SK-N-SH treated with all-trans-retinoic acid at 6 μM for 48 hours (cell line): ENCODE measurements at regions not wholly inside any gene's neighbourhood (a gene's known extent, or its start where the extent isn't known, plus 50 kb on each side); places are given as distances from the start of the nearest gene placed in this dataset.

ENCODE experiments used
- ATAC-seq: fragments of 200-7000 bp; cut with Tn5 transposase; 3 replicates; pipeline ENCODE4 v1.9.1; 2020; ENCODE audit warnings: mild to moderate bottlenecking, moderate library complexity
- ARNTL ChIP-seq: fragments of 450-650 bp; formaldehyde crosslinking; IDR thresholded peaks from 2 replicates; pipeline ENCODE4 v1.5.0; 2020; ENCODE audit warnings: low read depth, mild to moderate bottlenecking, moderate library complexity, borderline replicate concordance
- BACH2 ChIP-seq: fragments of 250-450 bp; sonication (Bioruptor Pico); IDR thresholded peaks from 2 replicates; pipeline ENCODE4 v1.9.0; 2021; ENCODE audit warnings: mild to moderate bottlenecking, borderline replicate concordance
- GLIS3 ChIP-seq: fragments of 250-450 bp; sonication (Bioruptor Pico); IDR thresholded peaks from 2 replicates; pipeline ENCODE4 v1.5.0; 2020; ENCODE audit warnings: mild to moderate bottlenecking, moderate library complexity
- OSR1 ChIP-seq: fragments of 250-450 bp; sonication (Bioruptor Pico); IDR thresholded peaks from 2 replicates; pipeline ENCODE4 v1.8.0; 2022; ENCODE audit warnings: moderate library complexity, mild to moderate bottlenecking, inconsistent platforms
- PPARA ChIP-seq: fragments of 250-450 bp; sonication (Bioruptor Pico); IDR thresholded peaks from 2 replicates; pipeline ENCODE4 v1.5.0; 2020; ENCODE audit warnings: mild to moderate bottlenecking, borderline replicate concordance
- RARB ChIP-seq: fragments of 250-450 bp; sonication (Bioruptor Pico); IDR thresholded peaks from 2 replicates; pipeline ENCODE4 v1.8.0; 2021; ENCODE audit warnings: mild to moderate bottlenecking, moderate library complexity
- SNAI2 ChIP-seq: fragments of 250-450 bp; sonication (Bioruptor Pico); IDR thresholded peaks from 2 replicates; pipeline ENCODE4 v1.5.0; 2020; ENCODE audit warnings: mild to moderate bottlenecking, moderate library complexity
- TCF4 ChIP-seq: fragments of 250-450 bp; sonication (Bioruptor Pico); IDR thresholded peaks from 2 replicates; pipeline ENCODE4 v1.8.0; 2021; ENCODE audit warnings: mild to moderate bottlenecking, moderate library complexity, borderline replicate concordance
- TOX ChIP-seq: fragments of 250-450 bp; sonication (Bioruptor Pico); IDR thresholded peaks from 2 replicates; pipeline ENCODE4 v1.8.0; 2021; ENCODE audit warnings: mild to moderate bottlenecking, moderate library complexity, borderline replicate concordance
- ZFP30 ChIP-seq: fragments of 450-650 bp; formaldehyde crosslinking; IDR thresholded peaks from 2 replicates; pipeline ENCODE4 v1.5.0; 2022; ENCODE audit warnings: mild to moderate bottlenecking, moderate library complexity
- ZNF565 ChIP-seq: fragments of 450-650 bp; formaldehyde crosslinking; conservative IDR thresholded peaks from 2 replicates; pipeline ENCODE4 v1.5.0; 2020; ENCODE audit warnings: low read depth, mild to moderate bottlenecking, moderate library complexity
- ZNF70 ChIP-seq: fragments of 450-650 bp; formaldehyde crosslinking; IDR thresholded peaks from 2 replicates; pipeline ENCODE4 v1.5.0; 2020; ENCODE audit warnings: mild to moderate bottlenecking, moderate library complexity
- TF ChIP-seq, protein P1 (sequence below): fragments of 250-450 bp; sonication (Bioruptor Pico); IDR thresholded peaks from 2 replicates; pipeline ENCODE4 v1.5.1; 2021; ENCODE audit warnings: mild to moderate bottlenecking, moderate library complexity
- TF ChIP-seq, protein P2 (sequence below): fragments of 250-450 bp; sonication (Bioruptor Pico); IDR thresholded peaks from 2 replicates; pipeline ENCODE4 v1.8.0; 2021; ENCODE audit warnings: low read depth, mild to moderate bottlenecking, moderate library complexity, borderline replicate concordance
- TF ChIP-seq, protein P3 (sequence below): fragments of 250-450 bp; sonication (Bioruptor Pico); IDR thresholded peaks from 2 replicates; pipeline ENCODE4 v1.5.0; 2020; ENCODE audit warnings: mild to moderate bottlenecking, moderate library complexity
- TF ChIP-seq, protein P4 (sequence below): fragments of 250-450 bp; sonication (Bioruptor Pico); IDR thresholded peaks from 2 replicates; pipeline ENCODE4 v1.5.1; 2020; ENCODE audit warnings: low read depth, mild to moderate bottlenecking, moderate library complexity

DNA sequence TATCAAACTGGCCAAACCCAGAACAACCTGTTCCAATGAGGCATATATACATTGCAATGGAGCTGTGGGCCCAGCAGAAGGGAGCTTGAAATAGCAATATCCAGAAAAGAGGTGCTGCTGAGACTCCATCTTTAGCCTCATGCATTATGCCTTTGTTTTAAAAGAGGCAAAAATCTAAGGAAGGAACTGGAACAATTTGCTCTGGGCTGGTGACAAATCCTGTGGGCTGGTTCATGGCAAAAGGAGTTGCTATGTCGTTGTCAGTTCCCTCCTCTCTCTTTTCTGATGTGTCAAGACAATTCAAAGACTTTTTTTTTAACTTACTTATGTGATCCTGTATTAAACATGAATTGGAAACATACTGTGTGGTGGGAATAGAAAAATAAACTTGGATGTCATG, 124.2 kb upstream of the FSHR start:
- ATAC-seq = no peak
- TF ChIP-seq, protein P1, sequence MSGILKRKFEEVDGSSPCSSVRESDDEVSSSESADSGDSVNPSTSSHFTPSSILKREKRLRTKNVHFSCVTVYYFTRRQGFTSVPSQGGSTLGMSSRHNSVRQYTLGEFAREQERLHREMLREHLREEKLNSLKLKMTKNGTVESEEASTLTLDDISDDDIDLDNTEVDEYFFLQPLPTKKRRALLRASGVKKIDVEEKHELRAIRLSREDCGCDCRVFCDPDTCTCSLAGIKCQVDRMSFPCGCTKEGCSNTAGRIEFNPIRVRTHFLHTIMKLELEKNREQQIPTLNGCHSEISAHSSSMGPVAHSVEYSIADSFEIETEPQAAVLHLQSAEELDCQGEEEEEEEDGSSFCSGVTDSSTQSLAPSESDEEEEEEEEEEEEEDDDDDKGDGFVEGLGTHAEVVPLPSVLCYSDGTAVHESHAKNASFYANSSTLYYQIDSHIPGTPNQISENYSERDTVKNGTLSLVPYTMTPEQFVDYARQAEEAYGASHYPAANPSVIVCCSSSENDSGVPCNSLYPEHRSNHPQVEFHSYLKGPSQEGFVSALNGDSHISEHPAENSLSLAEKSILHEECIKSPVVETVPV (CRISPR knock-in tag) = no peak
- TF ChIP-seq GLIS3 (CRISPR knock-in tag) (no peak), ZNF70 (CRISPR knock-in tag) (no peak), TCF4 (CRISPR knock-in tag) (no peak)

DNA sequence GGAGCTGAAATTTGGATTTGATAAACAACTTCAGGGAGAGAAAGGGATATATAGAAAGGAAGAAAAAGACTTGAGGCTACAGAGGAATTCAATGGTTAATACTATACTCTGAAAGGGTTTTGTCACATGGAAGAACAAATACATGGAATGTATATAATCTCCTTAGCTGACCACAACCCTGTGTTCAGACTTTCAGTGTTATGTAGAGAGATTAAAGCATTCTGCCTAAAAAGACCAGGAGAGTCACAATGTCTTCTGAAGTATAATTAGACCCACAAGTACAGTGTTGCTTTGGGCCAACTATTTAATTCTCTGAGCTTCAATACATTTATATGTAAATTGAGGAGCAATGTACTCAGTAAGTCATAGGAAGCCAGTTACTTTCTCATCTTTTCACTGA, 123.8 kb upstream of the FSHR start:
- ATAC-seq = no peak
- TF ChIP-seq, protein P2, sequence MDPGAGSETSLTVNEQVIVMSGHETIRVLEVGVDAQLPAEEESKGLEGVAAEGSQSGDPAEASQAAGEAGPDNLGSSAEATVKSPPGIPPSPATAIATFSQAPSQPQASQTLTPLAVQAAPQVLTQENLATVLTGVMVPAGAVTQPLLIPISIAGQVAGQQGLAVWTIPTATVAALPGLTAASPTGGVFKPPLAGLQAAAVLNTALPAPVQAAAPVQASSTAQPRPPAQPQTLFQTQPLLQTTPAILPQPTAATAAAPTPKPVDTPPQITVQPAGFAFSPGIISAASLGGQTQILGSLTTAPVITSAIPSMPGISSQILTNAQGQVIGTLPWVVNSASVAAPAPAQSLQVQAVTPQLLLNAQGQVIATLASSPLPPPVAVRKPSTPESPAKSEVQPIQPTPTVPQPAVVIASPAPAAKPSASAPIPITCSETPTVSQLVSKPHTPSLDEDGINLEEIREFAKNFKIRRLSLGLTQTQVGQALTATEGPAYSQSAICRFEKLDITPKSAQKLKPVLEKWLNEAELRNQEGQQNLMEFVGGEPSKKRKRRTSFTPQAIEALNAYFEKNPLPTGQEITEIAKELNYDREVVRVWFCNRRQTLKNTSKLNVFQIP = no peak
- no peak for TF ChIP-seq ZNF565 (CRISPR knock-in tag)
- no peak for TF ChIP-seq OSR1 (CRISPR knock-in tag)
- TF ChIP-seq PPARA (CRISPR knock-in tag) = no peak

DNA sequence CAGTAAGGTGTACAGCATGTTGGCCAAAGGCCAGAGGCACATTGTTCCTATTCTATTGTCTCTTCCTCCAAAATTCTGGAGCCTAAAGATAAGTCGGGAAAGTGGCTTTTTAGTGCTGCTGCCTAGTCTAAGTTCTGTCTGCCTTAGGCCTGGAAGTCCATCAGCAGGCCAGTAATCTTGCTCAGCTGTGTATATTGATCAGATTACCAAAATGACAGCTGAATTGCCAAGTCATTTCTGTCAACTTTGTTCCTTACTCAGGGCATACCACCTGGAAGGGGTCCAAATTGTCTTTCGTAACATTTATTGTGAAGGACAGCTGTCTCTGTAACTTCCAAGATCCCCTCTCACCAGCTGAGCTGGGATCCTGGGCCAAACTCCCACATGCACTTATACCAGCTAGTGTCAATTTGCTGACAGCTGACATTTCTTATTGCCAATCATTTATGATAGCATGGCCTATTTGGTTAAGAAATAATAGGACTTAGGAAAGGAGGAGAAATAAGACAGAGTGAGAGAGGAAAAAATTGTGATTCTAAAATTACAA, 116.8 kb upstream of the FSHR start:
- no peak for ATAC-seq
- TF ChIP-seq ARNTL (CRISPR knock-in tag) (no peak), TOX (CRISPR knock-in tag) (no peak)
- TF ChIP-seq, protein P3, sequence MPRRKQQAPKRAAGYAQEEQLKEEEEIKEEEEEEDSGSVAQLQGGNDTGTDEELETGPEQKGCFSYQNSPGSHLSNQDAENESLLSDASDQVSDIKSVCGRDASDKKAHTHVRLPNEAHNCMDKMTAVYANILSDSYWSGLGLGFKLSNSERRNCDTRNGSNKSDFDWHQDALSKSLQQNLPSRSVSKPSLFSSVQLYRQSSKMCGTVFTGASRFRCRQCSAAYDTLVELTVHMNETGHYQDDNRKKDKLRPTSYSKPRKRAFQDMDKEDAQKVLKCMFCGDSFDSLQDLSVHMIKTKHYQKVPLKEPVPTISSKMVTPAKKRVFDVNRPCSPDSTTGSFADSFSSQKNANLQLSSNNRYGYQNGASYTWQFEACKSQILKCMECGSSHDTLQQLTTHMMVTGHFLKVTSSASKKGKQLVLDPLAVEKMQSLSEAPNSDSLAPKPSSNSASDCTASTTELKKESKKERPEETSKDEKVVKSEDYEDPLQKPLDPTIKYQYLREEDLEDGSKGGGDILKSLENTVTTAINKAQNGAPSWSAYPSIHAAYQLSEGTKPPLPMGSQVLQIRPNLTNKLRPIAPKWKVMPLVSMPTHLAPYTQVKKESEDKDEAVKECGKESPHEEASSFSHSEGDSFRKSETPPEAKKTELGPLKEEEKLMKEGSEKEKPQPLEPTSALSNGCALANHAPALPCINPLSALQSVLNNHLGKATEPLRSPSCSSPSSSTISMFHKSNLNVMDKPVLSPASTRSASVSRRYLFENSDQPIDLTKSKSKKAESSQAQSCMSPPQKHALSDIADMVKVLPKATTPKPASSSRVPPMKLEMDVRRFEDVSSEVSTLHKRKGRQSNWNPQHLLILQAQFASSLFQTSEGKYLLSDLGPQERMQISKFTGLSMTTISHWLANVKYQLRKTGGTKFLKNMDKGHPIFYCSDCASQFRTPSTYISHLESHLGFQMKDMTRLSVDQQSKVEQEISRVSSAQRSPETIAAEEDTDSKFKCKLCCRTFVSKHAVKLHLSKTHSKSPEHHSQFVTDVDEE (CRISPR knock-in tag) = no peak
- TF ChIP-seq, protein P4, sequence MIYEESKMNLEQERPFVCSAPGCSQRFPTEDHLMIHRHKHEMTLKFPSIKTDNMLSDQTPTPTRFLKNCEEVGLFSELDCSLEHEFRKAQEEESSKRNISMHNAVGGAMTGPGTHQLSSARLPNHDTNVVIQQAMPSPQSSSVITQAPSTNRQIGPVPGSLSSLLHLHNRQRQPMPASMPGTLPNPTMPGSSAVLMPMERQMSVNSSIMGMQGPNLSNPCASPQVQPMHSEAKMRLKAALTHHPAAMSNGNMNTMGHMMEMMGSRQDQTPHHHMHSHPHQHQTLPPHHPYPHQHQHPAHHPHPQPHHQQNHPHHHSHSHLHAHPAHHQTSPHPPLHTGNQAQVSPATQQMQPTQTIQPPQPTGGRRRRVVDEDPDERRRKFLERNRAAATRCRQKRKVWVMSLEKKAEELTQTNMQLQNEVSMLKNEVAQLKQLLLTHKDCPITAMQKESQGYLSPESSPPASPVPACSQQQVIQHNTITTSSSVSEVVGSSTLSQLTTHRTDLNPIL (CRISPR knock-in tag) = no peak

DNA sequence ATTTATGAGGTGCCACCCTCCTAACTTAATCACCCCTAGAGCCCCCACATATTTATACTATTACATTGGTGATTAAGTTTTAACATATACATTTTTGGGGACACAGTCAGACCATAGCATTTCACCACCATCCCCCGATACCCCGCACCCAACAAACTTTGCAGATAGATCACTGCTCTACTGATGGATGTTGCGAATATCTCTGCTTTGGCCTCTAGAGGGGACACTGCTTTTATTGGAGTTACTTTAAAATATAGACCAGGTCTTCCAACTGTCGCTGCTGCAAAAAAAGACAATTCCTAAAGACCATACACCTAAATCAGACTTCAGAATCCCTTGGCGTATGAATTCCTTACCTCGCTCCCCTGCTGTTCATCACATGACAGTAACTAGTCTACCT, 115.8 kb upstream of the FSHR start:
- no peak for ATAC-seq
- TF ChIP-seq, protein P4 (CRISPR knock-in tag) = no peak

DNA sequence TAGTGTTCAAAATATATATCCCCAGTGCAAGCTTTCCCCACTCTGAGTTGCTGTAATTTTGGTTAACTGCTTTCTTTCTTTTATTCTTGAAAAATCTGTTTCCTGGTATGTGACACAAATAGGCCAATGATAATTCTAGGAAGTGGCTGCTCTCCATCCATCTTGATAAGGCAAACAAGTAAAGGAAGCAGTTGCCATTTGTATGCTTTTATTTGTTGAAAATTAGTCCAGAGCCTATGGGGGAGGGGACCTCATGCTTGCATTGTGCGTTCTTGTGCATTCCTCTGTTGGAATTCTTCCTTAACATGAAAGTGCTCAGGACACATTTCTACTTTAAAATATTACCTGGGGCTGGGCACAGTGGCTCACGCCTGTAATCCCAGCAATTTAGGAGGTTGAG, 111.2 kb upstream of the FSHR start:
- ATAC-seq = no peak
- TF ChIP-seq OSR1 (CRISPR knock-in tag) = no peak
- TF ChIP-seq ZFP30 (CRISPR knock-in tag) = no peak
- TF ChIP-seq GLIS3 (CRISPR knock-in tag) = no peak
- no peak for TF ChIP-seq ARNTL (CRISPR knock-in tag)
- no peak for TF ChIP-seq BACH2 (CRISPR knock-in tag)
- TF ChIP-seq PPARA (CRISPR knock-in tag) = no peak
- no peak for TF ChIP-seq RARB (CRISPR knock-in tag)
- TF ChIP-seq, protein P3 (CRISPR knock-in tag) = no peak
- TF ChIP-seq SNAI2 (CRISPR knock-in tag) = no peak
